Lung (tissue), 11 donors: ENCODE measurements at regions not wholly inside any gene's neighbourhood (a gene's known extent, or its start where the extent isn't known, plus 50 kb on each side); places are given as distances from the start of the nearest gene placed in this dataset.

Experiments used
- ATAC-seq: fragments of 200-7000 bp; cut with Tn5 transposase; one replicate; pipeline ENCODE4 v1.9.1; 2020; ENCODE audit warnings: moderate number of reproducible peaks; ENCODE audit not compliant: insufficient read depth, low FRiP score
- DNase-seq, 3 donors: peaks; one replicate each; pipeline ENCODE4 v3.0.0-alpha.2; 2013 to 2017
- H3K27ac ChIP-seq, 2 donors: one replicate each; pipeline ENCODE4 v1.5.1; 2013; ENCODE audit warnings: mild to moderate bottlenecking in 2 of 2, moderate library complexity in 2 of 2, control low read depth in 1 of 2, inconsistent platforms in 1 of 2, low read depth in 1 of 2, low read length in 1 of 2
- H3K27me3 ChIP-seq, 3 donors: one replicate each; pipeline ENCODE4 v1.5.1; 2013; ENCODE audit warnings: low read length in 2 of 3; ENCODE audit not compliant: control insufficient read depth in 3 of 3, insufficient read depth in 3 of 3
- H3K36me3 ChIP-seq, 4 donors: one replicate each; pipeline ENCODE4 v1.5.1; 2013; ENCODE audit warnings: low read length in 4 of 4, mild to moderate bottlenecking in 1 of 4, moderate library complexity in 1 of 4; ENCODE audit not compliant: control insufficient read depth in 4 of 4, insufficient read depth in 4 of 4
- H3K4me1 ChIP-seq, 5 donors: one replicate each; pipeline ENCODE4 v1.5.1; 2013; ENCODE audit warnings: low read length in 5 of 5, mild to moderate bottlenecking in 2 of 5, moderate library complexity in 1 of 5; ENCODE audit not compliant: control insufficient read depth in 5 of 5, insufficient read depth in 5 of 5
- H3K4me3 ChIP-seq: one replicate; pipeline ENCODE4 v1.5.1; 2013; ENCODE audit warnings: mild to moderate bottlenecking, control low read depth, moderate library complexity
- H3K9ac ChIP-seq, 2 donors: one replicate each; pipeline ENCODE4 v1.5.1; 2013; ENCODE audit warnings: low read length in 2 of 2, control low read depth in 1 of 2; ENCODE audit not compliant: insufficient read depth in 1 of 2
- H3K9me3 ChIP-seq, 4 donors: one replicate each; pipeline ENCODE4 v1.5.1; 2013; ENCODE audit warnings: low read length in 3 of 4, mild to moderate bottlenecking in 1 of 4, moderate library complexity in 1 of 4; ENCODE audit not compliant: control insufficient read depth in 4 of 4, insufficient read depth in 3 of 4
- CTCF ChIP-seq: IDR thresholded peaks from 2 replicates; pipeline ENCODE4 v1.5.1; 2012; ENCODE audit warnings: mild to moderate bottlenecking; ENCODE audit errors: control extremely low read depth, extremely low read depth
- WGBS, 2 donors: extraction: QIAGEN DNeasy Blood & Tissue Kit; methylation state at CpG; one replicate each; pipeline ENCODE4 v1.1.7; 2013; 5-methylcytosine and 5-hydroxymethylcytosine counted together
- donor health status: control.
- donor health status: control.
- donor health status: Bipolar disorder and iron deficiency.
- donor health status: healthy.
- donor health status: DM: yes; HTN: yes; CAD: no.

- H3K36me3 ChIP-seq = no peaks in the 10 kb centered on the region
- no peaks in the 10 kb centered on the region for H3K27me3 ChIP-seq
- H3K4me1 ChIP-seq = peaks cover 0 to 14% (median 0%) of the 10 kb centered on the region in 5 donors
- DNase-seq (no peak), ATAC-seq (no peak)
- no peak overlapping the region for H3K27ac ChIP-seq
- H3K9me3 ChIP-seq = peaks cover 0 to 12% (median 0%) of the 10 kb centered on the region in 4 donors
- WGBS, 2 donors = 91 to 93% methylated on average over 5 of the region's 5 CpGs
- H3K9ac ChIP-seq = no peak overlapping the region
- H3K4me3 ChIP-seq = no peak overlapping the region
- no peak for TF ChIP-seq CTCF
Measured at GRCh38 chr18:75156831-75157230, 52.1 kb downstream of the PTGR3 start.

- H3K36me3 ChIP-seq = no peaks in the 10 kb centered on the region
- no peak overlapping the region for H3K9ac ChIP-seq
- H3K4me3 ChIP-seq = no peak overlapping the region
- peaks cover 0 to 13% (median 0%) of the 10 kb centered on the region in 5 donors for H3K4me1 ChIP-seq
- H3K27ac ChIP-seq = no peak overlapping the region
- no peak for TF ChIP-seq CTCF
- WGBS, 2 donors = 94 to 95% methylated on average over 24 of the region's 24 CpGs
- ATAC-seq (no peak), DNase-seq (no peak)
- no peaks in the 10 kb centered on the region for H3K27me3 ChIP-seq
- peaks cover 0 to 12% (median 0%) of the 10 kb centered on the region in 4 donors for H3K9me3 ChIP-seq
Measured at GRCh38 chr18:75156139-75156750, 52.7 kb downstream of the PTGR3 start.

GRCh38 chr18:75154997-75155396 is 53.9 kb downstream of the PTGR3 start:
- no peak overlapping the region for H3K27ac ChIP-seq
- ATAC-seq (no peak), DNase-seq (no peak)
- peaks cover 0 to under 1% (median 0%) of the 10 kb centered on the region in 5 donors for H3K4me1 ChIP-seq
- H3K4me3 ChIP-seq = no peak overlapping the region
- TF ChIP-seq CTCF = no peak
- H3K36me3 ChIP-seq = no peaks in the 10 kb centered on the region
- no peak overlapping the region for H3K9ac ChIP-seq
- peaks cover 0 to 12% (median 0%) of the 10 kb centered on the region in 4 donors for H3K9me3 ChIP-seq
- no peaks in the 10 kb centered on the region for H3K27me3 ChIP-seq
- WGBS, 2 donors = 95% methylated on average over 19 of the region's 19 CpGs

- Histone ChIP-seq H3K9me3 (peaks cover 0 to 12% (median 0%) of the 10 kb centered on the region in 4 donors), H3K4me3 (no peak overlapping the region), H3K27ac (no peak overlapping the region), H3K27me3 (no peaks in the 10 kb centered on the region), H3K4me1 (no peaks in the 10 kb centered on the region), H3K36me3 (no peaks in the 10 kb centered on the region), H3K9ac (no peak overlapping the region)
- ATAC-seq = no peak
- 97 to 98% methylated on average over 6 of the region's 6 CpGs for WGBS, 2 donors
- DNase-seq = no peak
- no peak for TF ChIP-seq CTCF
Measured at GRCh38 chr18:75154259-75154658, 54.7 kb downstream of the PTGR3 start.
